H9 (cell line): ENCODE measurements at regions not wholly inside any gene's neighbourhood (a gene's known extent, or its start where the extent isn't known, plus 50 kb on each side); places are given as distances from the start of the nearest gene placed in this dataset.

Source experiments
- DNase-seq: peaks from one replicate; pipeline ENCODE4 v3.0.0-alpha.2; 2017
- H2AFZ ChIP-seq: one replicate; pipeline ENCODE4 v1.6.1; 2013; ENCODE audit warnings: mild to moderate bottlenecking, low read length, control low read depth, moderate library complexity
- H2AK5ac ChIP-seq: 2 replicates; pipeline ENCODE4 v1.6.1; 2013; ENCODE audit warnings: low read length, control low read depth, mixed read lengths; ENCODE audit not compliant: insufficient read length
- H2BK120ac ChIP-seq: one replicate; pipeline ENCODE4 v1.6.1; 2013; ENCODE audit warnings: low read depth, mild to moderate bottlenecking, low read length, control low read depth, inconsistent platforms; ENCODE audit not compliant: poor library complexity, severe bottlenecking
- H2BK12ac ChIP-seq: 2 replicates; pipeline ENCODE4 v1.6.1; 2013; ENCODE audit warnings: low read length, control low read depth, mixed read lengths, low read depth; ENCODE audit not compliant: insufficient read length
- H2BK15ac ChIP-seq: 2 replicates; pipeline ENCODE4 v1.6.1; 2013; ENCODE audit warnings: low read depth, low read length, control low read depth
- H2BK20ac ChIP-seq: one replicate; pipeline ENCODE4 v1.6.1; 2013; ENCODE audit warnings: low read depth, mild to moderate bottlenecking, low read length, control low read depth, inconsistent platforms; ENCODE audit not compliant: poor library complexity, severe bottlenecking
- H2BK5ac ChIP-seq: 2 replicates; pipeline ENCODE4 v1.6.1; 2013; ENCODE audit warnings: low read length, control low read depth, mixed read lengths; ENCODE audit not compliant: insufficient read length
- H3K14ac ChIP-seq: 2 replicates; pipeline ENCODE4 v1.6.1; 2013; ENCODE audit warnings: low read length, control low read depth; ENCODE audit not compliant: insufficient read depth
- H3K18ac ChIP-seq: 2 replicates; pipeline ENCODE4 v1.6.1; 2013; ENCODE audit warnings: low read depth, mild to moderate bottlenecking, mixed read lengths, low read length, control low read depth; ENCODE audit not compliant: insufficient read length
- H3K23ac ChIP-seq: 2 replicates; pipeline ENCODE4 v1.6.1; 2013; ENCODE audit warnings: low read length, control low read depth, mixed read lengths, low read depth; ENCODE audit not compliant: insufficient read length
- H3K23me2 ChIP-seq: 2 replicates; pipeline ENCODE4 v1.6.1; 2013; ENCODE audit warnings: low read depth, mild to moderate bottlenecking, mixed read lengths, low read length, control low read depth; ENCODE audit not compliant: insufficient read length, poor library complexity, severe bottlenecking
- H3K27ac ChIP-seq: 2 replicates; pipeline ENCODE4 v1.5.1; 2013; ENCODE audit warnings: low read length, control low read depth, mixed read lengths, low read depth; ENCODE audit not compliant: insufficient read length
- H3K27me3 ChIP-seq: 2 replicates; pipeline ENCODE4 v1.6.1; 2013; ENCODE audit warnings: low read length, control low read depth, inconsistent platforms; ENCODE audit not compliant: insufficient read depth
- H3K4ac ChIP-seq: 2 replicates; pipeline ENCODE4 v1.6.1; 2013; ENCODE audit warnings: low read depth, mild to moderate bottlenecking, control low read depth, inconsistent platforms, low read length, moderate library complexity
- H3K4me1 ChIP-seq: 2 replicates; pipeline ENCODE4 v1.6.1; 2013; ENCODE audit warnings: low read length, control low read depth, inconsistent platforms; ENCODE audit not compliant: insufficient read depth
- H3K4me2 ChIP-seq: 2 replicates; pipeline ENCODE4 v1.6.1; 2013; ENCODE audit warnings: low read length, control low read depth, mixed read lengths; ENCODE audit not compliant: insufficient read length, insufficient read depth
- H3K56ac ChIP-seq: 2 replicates; pipeline ENCODE4 v1.6.1; 2013; ENCODE audit warnings: low read depth, mild to moderate bottlenecking, mixed read lengths, low read length, control low read depth; ENCODE audit not compliant: insufficient read length
- H3K79me1 ChIP-seq: 2 replicates; pipeline ENCODE4 v1.6.1; 2013; ENCODE audit warnings: low read depth, mild to moderate bottlenecking, moderate library complexity, low read length, control low read depth, inconsistent platforms; ENCODE audit not compliant: insufficient read depth, poor library complexity, severe bottlenecking
- H3K79me2 ChIP-seq: 2 replicates; pipeline ENCODE4 v1.6.1; 2013; ENCODE audit warnings: low read length, control low read depth, inconsistent platforms; ENCODE audit not compliant: insufficient read depth
- H3K9ac ChIP-seq: 2 replicates; pipeline ENCODE4 v1.6.1; 2013; ENCODE audit warnings: low read length, control low read depth, mixed read lengths; ENCODE audit not compliant: insufficient read length; ENCODE audit errors: extremely low read depth
- H3K9me3 ChIP-seq: one replicate; pipeline ENCODE4 v1.6.1; 2013; ENCODE audit warnings: low read depth, low read length, inconsistent platforms; ENCODE audit not compliant: control insufficient read depth
- H3T11ph ChIP-seq: one replicate; pipeline ENCODE4 v1.6.1; 2013; ENCODE audit warnings: mild to moderate bottlenecking, low read length, control low read depth, inconsistent platforms
- H4K20me1 ChIP-seq: one replicate; pipeline ENCODE4 v1.6.1; 2013; ENCODE audit not compliant: control insufficient read depth, insufficient read length, insufficient read depth
- H4K5ac ChIP-seq: 2 replicates; pipeline ENCODE4 v1.6.1; 2013; ENCODE audit warnings: low read depth, mild to moderate bottlenecking, mixed read lengths, low read length, control low read depth; ENCODE audit not compliant: insufficient read length
- H4K8ac ChIP-seq: replicated peaks from 2 replicates; pipeline ENCODE4 v1.6.1; 2013; ENCODE audit warnings: low read length, control low read depth, mixed read lengths, low read depth; ENCODE audit not compliant: insufficient read length
- H4K91ac ChIP-seq: 2 replicates; pipeline ENCODE4 v1.6.1; 2013; ENCODE audit warnings: low read depth, mild to moderate bottlenecking, moderate library complexity, mixed read lengths, low read length, control low read depth; ENCODE audit not compliant: insufficient read length
- H3K27ac Mint-ChIP-seq, 3 experiments: 2 replicates in 2 of 3; 3 replicates in 1 of 3; pipeline ENCODE4 v1.8.0; 2020 to 2021; ENCODE audit warnings: mixed read lengths in 3 of 3, mild to moderate bottlenecking in 1 of 3, moderate library complexity in 1 of 3
- H3K27me3 Mint-ChIP-seq: 2 replicates; pipeline ENCODE4 v1.8.0; 2021; ENCODE audit warnings: low read depth, mild to moderate bottlenecking, moderate library complexity, mixed read lengths
- H3K36me3 Mint-ChIP-seq, 3 experiments: 2 replicates in 2 of 3; 3 replicates in 1 of 3; pipeline ENCODE4 v1.8.0; 2020 to 2021; ENCODE audit warnings: low read depth in 3 of 3, mixed read lengths in 3 of 3; ENCODE audit not compliant: insufficient read depth in 1 of 3
- H3K4me1 Mint-ChIP-seq, 2 experiments: 2 replicates each; pipeline ENCODE4 v1.8.0; 2020; ENCODE audit warnings: mixed read lengths in 2 of 2
- H3K4me3 Mint-ChIP-seq, 2 experiments: 2 replicates in 1 of 2; 3 replicates in 1 of 2; pipeline ENCODE4 v1.8.0; 2020 to 2021; ENCODE audit warnings: mild to moderate bottlenecking in 2 of 2, mixed read lengths in 2 of 2, moderate library complexity in 1 of 2
- H3K9me3 Mint-ChIP-seq, 2 experiments: 2 replicates in 1 of 2; 3 replicates in 1 of 2; pipeline ENCODE4 v1.8.0; 2020; ENCODE audit warnings: mild to moderate bottlenecking in 2 of 2, mixed read lengths in 2 of 2, moderate library complexity in 1 of 2
- WGBS: extraction: QIAGEN DNeasy Blood & Tissue Kit; methylation state at CpG from one replicate; pipeline ENCODE4 v1.1.7; 2013; ENCODE audit warnings: missing lambda C conversion rate, low lambda C conversion rate, mixed read lengths; ENCODE audit not compliant: insufficient read length; ENCODE audit errors: extremely low coverage; 5-methylcytosine and 5-hydroxymethylcytosine counted together
- TF ChIP-seq, protein P1 (sequence below): fragments of 200-600 bp; sonication (generic); conservative IDR thresholded peaks from 3 replicates; pipeline ENCODE4 v1.8.0; 2021; ENCODE audit warnings: antibody characterized with exemption, mild to moderate bottlenecking

DNA sequence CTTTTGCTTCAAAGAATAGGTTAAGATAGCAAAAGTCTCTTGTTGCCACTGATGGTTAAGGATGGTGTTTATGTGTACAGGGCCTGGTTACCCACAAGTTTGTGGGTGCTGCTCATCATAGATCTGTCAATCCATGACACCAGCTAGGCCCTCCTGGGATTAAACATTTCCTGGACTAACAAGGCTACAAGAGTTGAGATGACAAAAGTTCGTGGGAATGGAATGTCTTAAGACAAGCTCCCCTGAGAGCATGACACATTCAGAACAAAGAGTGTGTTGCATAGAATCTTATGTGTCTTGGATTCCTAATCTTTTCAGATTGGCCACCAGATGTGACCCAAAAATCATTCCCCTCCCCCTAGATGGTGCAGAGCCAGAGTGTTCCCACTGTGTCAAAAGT is 592.5 kb upstream of the USP15 start:
- Mint-ChIP-seq H3K27ac (no peak overlapping the region), H3K27me3 (no peaks in the 10 kb centered on the region), H3K4me1 (peaks cover 0 to 4% of the 10 kb centered on the region in 2 experiments; a peak in 1 of 4 replicates), H3K36me3 (peaks cover 19 to 43% (median 30%) of the 10 kb centered on the region in 3 experiments), H3K4me3 (no peak overlapping the region), H3K9me3 (peaks cover 37 to 38% of the 10 kb centered on the region in 2 experiments)
- H4K91ac ChIP-seq, result no peak overlapping the region
- H3K27me3 ChIP-seq, result no peaks in the 10 kb centered on the region
- H3K23ac ChIP-seq, result no peak overlapping the region
- H3K56ac ChIP-seq, result no peak overlapping the region
- no peaks in the 10 kb centered on the region for H3K23me2 ChIP-seq
- no peaks in the 10 kb centered on the region for H3K79me2 ChIP-seq
- no peak overlapping the region for H3K9ac ChIP-seq
- H3K79me1 ChIP-seq, result no peaks in the 10 kb centered on the region
- no peak overlapping the region for H3K14ac ChIP-seq
- no peak overlapping the region for H2AK5ac ChIP-seq
- no peak overlapping the region for H4K8ac ChIP-seq
- no peak overlapping the region for H2BK5ac ChIP-seq
- H3K18ac ChIP-seq, result no peak overlapping the region
- H4K20me1 ChIP-seq, result no peaks in the 10 kb centered on the region
- H3K4me1 ChIP-seq, result no peaks in the 10 kb centered on the region
- no peak overlapping the region for H2BK12ac ChIP-seq
- no peak overlapping the region for H3T11ph ChIP-seq
- H3K27ac ChIP-seq, result no peak overlapping the region
- no peak for DNase-seq
- H2BK20ac ChIP-seq, result no peak overlapping the region
- no peak overlapping the region for H3K4ac ChIP-seq
- no peak overlapping the region for H4K5ac ChIP-seq
- WGBS, result no CpG with 5 or more reads among the region's 1 CpG
- H2BK120ac ChIP-seq, result no peak overlapping the region
- H2AFZ ChIP-seq, result no peak overlapping the region
- TF ChIP-seq, protein P1, sequence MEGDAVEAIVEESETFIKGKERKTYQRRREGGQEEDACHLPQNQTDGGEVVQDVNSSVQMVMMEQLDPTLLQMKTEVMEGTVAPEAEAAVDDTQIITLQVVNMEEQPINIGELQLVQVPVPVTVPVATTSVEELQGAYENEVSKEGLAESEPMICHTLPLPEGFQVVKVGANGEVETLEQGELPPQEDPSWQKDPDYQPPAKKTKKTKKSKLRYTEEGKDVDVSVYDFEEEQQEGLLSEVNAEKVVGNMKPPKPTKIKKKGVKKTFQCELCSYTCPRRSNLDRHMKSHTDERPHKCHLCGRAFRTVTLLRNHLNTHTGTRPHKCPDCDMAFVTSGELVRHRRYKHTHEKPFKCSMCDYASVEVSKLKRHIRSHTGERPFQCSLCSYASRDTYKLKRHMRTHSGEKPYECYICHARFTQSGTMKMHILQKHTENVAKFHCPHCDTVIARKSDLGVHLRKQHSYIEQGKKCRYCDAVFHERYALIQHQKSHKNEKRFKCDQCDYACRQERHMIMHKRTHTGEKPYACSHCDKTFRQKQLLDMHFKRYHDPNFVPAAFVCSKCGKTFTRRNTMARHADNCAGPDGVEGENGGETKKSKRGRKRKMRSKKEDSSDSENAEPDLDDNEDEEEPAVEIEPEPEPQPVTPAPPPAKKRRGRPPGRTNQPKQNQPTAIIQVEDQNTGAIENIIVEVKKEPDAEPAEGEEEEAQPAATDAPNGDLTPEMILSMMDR, result no peak
- H2BK15ac ChIP-seq, result no peak overlapping the region
- H3K9me3 ChIP-seq, result no peaks in the 10 kb centered on the region
- H3K4me2 ChIP-seq, result no peak overlapping the region
